Urinary bladder (tissue), 3 donors: ENCODE measurements at regions not wholly inside any gene's neighbourhood (a gene's known extent, or its start where the extent isn't known, plus 50 kb on each side); places are given as distances from the start of the nearest gene placed in this dataset.
"Not testable (repeated sequence)": the region's sequence is repeated elsewhere in the genome, so short reads cannot be mapped to it uniquely, and the experiment has no call there.

Experiments used
- DNase-seq: peaks from one replicate; pipeline ENCODE4 v3.0.0-alpha.2; 2015; ENCODE audit errors: extremely low spot score
- H3K27ac ChIP-seq: one replicate; pipeline ENCODE4 v1.5.1; 2013; ENCODE audit warnings: low read depth, mild to moderate bottlenecking, moderate library complexity
- H3K36me3 ChIP-seq: one replicate; pipeline ENCODE4 v1.6.1; 2013; ENCODE audit warnings: mild to moderate bottlenecking, moderate library complexity; ENCODE audit not compliant: insufficient read depth
- H3K4me1 ChIP-seq: one replicate; pipeline ENCODE4 v1.6.1; 2013; ENCODE audit warnings: mild to moderate bottlenecking, moderate library complexity; ENCODE audit not compliant: insufficient read depth
- H3K4me3 ChIP-seq: one replicate; pipeline ENCODE4 v1.5.1; 2013; ENCODE audit warnings: low read depth, low read length
- WGBS: extraction: QIAGEN DNeasy Blood & Tissue Kit; methylation state at CpG from one replicate; pipeline ENCODE4 v1.1.7; 2013; 5-methylcytosine and 5-hydroxymethylcytosine counted together
- donor health status: healthy with polysubstance abuse.
- donor health status: healthy.

DNA sequence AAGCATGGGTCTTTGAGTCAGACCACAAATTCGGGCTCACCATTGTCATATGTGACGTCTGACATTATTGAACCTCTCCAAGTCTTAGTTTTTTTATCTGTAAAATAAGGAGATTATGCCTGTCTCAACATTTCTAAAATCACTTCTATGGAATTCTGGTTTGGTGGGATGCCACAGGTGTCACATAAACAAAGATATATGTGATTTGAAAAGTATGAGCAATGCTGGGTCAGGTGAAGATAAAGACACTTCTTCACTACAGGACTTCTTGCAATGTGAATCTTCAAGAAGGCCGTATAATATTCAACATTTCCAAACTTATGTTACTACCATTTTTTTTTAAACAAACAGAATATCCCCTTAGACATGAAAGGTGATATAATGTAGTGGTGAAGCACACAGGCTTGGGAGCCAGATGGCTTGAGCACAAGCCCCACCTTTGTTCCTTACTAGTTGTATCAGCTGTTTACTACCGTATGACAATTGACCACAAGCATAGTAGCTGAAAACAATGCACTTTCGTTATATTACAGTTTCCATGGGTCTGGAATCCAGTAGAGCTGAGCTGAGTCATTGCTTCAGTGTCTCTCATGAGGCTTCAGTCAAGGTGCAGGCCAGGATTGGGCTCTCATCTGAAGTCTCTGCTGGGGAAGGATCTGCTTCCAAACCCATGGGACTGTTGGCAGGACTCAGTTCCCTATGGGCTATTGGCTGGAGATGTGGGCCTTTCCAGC, 87.7 kb downstream of the UTP18 start:
- DNase-seq, result no peak
- H3K36me3 ChIP-seq, result no peaks in the 10 kb centered on the region

DNA sequence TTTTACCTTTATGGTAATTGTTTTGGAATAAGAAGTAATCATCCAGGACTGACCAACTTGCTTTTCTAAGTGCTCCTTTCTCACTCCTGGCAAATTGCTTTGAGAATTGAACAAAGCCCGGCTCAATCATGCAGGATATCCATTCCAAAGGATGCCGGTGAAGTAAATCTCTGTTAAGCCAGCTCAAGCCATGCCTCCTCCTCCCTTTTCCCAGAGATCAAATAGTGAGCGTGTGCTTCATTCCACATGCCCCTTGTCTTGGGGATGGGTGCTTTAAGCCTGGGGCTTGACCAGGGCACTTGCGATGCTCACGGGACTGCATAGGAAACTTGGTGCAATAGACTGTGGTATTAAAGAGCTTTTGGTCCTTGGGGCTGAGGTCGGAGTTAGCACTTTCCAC, 90.7 kb downstream of the UTP18 start:
- H3K4me3 ChIP-seq, result no peak overlapping the region
- 68% methylated on average over 6 of the region's 6 CpGs for WGBS
- DNase-seq, result no peak
- H3K4me1 ChIP-seq, result no peaks in the 10 kb centered on the region
- no peak overlapping the region for H3K27ac ChIP-seq
- H3K36me3 ChIP-seq, result no peaks in the 10 kb centered on the region

More for the DNA sequence above, 87.7 kb downstream of the UTP18 start:
- 66% methylated on average over 5 of the region's 5 CpGs for WGBS
- no peak overlapping the region for H3K4me3 ChIP-seq
- H3K27ac ChIP-seq, result no peak overlapping the region
- no peaks in the 10 kb centered on the region for H3K4me1 ChIP-seq

DNA sequence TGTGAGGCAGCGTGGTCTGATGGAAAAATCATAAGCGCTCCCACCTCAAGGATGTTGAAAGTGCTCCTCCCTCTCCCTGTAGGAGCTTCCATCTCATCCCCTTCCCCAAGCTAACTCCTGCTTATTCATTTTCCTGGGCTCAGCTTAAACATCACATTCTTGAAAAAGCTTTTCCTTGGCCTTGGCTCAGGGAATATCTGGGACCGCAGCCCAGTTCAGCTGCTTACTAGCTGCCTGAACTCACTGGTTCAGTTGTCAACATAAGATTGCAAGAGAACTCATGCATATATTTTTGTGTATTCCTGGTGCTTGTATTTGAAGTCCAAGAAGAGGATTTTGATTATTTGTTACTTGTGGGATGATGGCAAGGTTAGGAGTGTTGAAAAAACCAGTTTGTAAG, 91.5 kb downstream of the UTP18 start:
- Histone ChIP-seq H3K4me3 (no peak overlapping the region), H3K36me3 (no peaks in the 10 kb centered on the region), H3K27ac (no peak overlapping the region), H3K4me1 (no peaks in the 10 kb centered on the region)
- peak; percentile 55 for DNase-seq
- WGBS, result 24% methylated on average over 3 of the region's 3 CpGs

DNA sequence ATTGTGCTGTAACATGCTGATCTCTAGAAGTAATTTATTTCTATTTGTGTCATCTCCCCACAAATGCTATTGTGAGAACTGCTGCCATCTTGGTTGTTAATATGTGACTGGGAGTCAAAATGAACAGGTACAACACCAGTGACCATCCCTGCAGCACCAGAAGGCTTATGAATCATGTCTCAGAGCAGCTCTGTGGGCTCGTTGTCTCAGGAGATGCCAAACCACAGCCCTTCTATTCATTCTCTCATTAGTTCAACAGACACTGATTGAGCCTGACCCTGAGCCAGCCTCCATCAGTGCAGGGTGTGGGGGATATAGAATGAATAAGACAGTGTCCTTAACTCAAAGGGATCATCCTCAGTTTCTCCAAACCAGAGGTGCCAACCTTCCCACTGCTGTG, 92.5 kb downstream of the UTP18 start:
- DNase-seq, result no peak
- Histone ChIP-seq H3K4me3 (no peak overlapping the region), H3K4me1 (no peaks in the 10 kb centered on the region), H3K36me3 (no peaks in the 10 kb centered on the region), H3K27ac (no peak overlapping the region)
- 62% methylated on average over 1 of the region's 1 CpG for whole genome bisulfite sequencing

DNA sequence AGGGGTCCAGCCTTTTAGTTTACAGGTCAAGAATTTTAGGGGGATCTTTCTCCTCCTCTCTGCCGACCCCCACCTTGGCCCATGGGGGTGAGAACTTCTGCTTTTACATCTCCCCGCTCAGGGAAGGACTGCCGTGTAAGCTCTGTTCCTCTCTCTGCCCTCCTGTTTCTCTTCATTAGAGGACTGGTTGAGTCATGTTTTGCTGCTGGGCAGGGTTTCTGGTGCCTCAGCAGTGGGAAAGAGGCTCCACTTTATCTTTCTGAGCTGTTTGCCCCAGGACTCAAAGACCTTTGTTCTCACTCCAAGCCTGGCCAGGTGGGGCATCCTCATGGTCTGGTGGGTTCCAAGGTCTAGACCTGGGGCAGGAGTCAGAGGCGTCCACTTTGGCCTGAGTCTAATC, 93.0 kb downstream of the UTP18 start:
- no peaks in the 10 kb centered on the region for H3K36me3 ChIP-seq
- no peaks in the 10 kb centered on the region for H3K4me1 ChIP-seq
- H3K4me3 ChIP-seq, result no peak overlapping the region
- no peak overlapping the region for H3K27ac ChIP-seq
- 79% methylated on average over 4 of the region's 4 CpGs for WGBS
- DNase-seq, result no peak

DNA sequence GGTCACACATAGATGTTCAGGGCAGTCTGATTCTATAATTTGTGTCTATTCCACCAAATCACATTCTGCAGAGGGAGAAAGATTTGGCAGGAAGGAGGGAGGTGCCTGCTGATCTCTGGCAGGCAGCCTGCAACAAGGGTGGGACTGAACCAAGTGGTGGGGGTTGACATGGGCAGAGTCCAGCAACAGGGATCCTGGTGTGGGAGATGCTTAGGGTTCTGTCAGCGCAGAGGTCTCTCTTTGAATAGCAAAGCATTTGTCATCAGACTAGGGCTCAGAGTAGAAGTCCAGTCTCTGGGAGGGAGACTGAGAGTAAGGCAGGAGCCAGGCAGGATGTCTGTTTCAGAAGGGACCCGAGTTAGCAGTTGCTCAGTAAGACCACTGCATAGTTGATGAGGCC, 94.6 kb downstream of the UTP18 start:
- Histone ChIP-seq H3K36me3 (no peaks in the 10 kb centered on the region), H3K27ac (no peak overlapping the region), H3K4me1 (no peaks in the 10 kb centered on the region), H3K4me3 (no peak overlapping the region)
- WGBS, result 57% methylated on average over 2 of the region's 2 CpGs
- DNase-seq, result no peak

DNA sequence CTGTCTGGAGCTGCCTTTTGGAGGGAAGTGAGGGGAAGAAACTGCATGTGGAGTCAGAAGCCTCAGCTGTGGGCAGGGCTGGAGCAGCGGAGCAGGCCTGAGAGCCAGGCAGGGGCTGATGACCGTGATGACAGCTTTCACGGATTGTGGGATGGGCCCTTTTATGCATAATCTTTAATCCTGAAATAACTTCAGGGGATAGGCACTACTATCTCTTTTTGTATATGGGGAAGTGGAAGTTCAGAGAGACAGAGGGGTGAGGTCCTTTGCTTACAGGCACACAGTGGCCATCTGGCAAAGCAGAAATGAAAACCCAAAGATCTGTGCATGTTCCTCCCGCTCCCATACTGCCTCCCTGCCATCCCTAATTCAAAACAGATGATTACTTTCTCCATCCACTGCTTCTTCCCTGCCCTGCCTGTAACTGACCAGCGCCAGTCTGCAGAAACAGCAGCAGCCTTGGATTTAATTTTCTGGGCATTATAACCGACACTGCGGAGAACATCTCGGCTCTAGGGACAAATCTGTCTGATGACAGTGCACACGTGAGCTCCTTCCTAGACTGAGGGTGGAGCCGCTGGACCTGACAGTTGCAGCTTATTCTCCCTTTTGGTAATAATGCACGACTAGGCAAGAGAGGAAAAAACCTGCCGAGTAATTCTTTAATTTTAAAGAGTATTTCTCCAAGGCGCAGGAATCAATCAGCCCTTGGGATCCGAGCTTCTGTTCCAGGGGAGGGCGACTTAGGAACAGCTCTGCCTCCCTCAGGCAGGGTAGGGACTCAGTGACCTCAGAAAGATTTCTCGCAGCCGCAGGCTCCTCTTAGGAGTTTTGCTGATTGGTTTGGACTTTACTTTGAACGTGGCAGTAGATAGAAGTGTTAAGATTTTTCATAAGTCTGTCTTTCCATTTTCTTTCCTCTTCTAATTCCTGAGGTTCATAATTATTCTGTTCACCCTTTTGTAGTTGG, 95.4 kb downstream of the UTP18 start:
- WGBS, result 67% methylated on average over 18 of the region's 18 CpGs
- Histone ChIP-seq H3K4me1 (no peaks in the 10 kb centered on the region), H3K36me3 (no peaks in the 10 kb centered on the region), H3K4me3 (no peak overlapping the region), H3K27ac (no peak overlapping the region)
- DNase-seq, result no peak

DNA sequence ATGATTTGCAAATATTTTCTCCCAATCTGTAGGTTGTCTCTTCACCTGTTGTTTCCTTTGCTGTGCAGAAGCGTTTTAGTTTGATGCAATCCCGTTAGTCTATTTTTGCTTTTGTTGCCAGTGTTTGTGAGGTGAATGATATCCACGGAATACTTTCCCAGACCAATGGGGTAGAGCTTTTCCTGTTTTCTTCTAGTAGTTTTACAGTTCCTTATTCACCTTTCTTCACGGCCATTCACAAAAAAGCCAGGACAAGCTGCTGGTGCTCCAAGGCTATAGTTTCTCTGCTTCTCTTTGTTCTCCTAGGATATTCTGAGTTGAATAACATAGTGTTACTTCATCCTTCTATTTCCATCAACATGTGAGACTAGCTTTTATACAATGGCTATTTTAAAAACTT, 98.7 kb downstream of the UTP18 start:
- 94% methylated on average over 4 of the region's 4 CpGs for WGBS
- H3K36me3 ChIP-seq, result no peaks in the 10 kb centered on the region
- no peak overlapping the region for H3K4me3 ChIP-seq
- H3K4me1 ChIP-seq, result no peaks in the 10 kb centered on the region
- no peak overlapping the region for H3K27ac ChIP-seq
- no peak for DNase-seq

DNA sequence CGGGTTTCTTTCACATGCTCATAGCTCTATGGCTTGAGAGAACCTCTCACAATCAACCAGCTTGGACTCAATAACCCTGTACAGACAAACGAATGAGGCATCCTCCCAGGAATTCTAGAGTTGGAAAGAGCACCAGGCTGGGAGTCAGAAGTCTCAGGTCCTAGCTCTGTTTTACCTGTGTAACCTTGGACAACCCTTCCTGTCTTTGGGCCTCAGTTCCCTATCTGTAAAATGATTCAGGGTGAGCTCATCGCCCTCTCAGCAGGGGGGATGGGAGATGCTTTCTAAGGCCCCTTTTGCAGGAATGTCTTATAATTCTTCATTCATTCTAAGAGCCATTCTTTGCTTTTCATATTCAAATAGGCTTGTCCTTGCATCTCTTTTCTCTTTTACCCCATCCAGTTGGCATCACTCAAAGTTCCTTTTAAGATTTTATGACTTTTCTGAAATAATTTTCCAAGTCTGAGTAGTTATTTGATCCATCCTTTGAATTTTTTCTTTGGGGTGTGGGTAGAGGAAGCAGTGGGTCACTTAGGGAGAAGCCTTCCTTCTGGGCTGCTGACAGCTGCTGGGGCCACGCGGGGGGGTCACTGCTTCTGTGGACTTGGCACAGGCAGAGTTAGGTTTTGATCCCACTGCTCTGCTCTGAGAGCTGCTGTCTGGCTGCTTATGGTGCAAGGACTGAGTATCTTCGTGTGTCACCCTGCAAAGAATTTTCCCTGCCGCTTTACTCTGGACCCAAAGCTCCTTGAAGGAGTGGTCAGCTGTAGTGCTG, 102.7 kb downstream of the UTP18 start:
- Histone ChIP-seq H3K4me1 (no peaks in the 10 kb centered on the region), H3K4me3 (no peak overlapping the region), H3K27ac (no peak overlapping the region), H3K36me3 (no peaks in the 10 kb centered on the region)
- 36% methylated on average over 7 of the region's 7 CpGs for WGBS
- DNase-seq, result no peak

DNA sequence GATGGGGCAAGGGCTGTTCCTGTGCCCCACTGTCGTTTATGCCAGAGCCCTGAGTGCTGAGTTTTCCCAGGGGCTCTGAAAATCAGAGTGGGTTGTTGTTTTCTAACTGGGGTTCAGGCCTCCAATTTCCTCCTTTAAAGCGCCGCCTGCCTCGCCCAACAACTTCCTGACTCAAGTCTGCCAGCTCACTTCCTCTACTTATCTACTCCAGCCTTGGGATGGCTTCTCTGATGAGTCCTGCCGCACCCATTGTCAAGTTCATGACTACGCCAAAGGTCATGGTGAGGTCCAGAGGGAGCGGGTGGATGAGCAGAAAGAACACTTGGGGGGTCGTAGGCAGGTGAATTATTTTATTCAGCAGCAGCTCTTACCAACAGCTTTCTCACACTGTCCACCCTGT, 104.7 kb downstream of the UTP18 start:
- Histone ChIP-seq H3K4me3 (no peak overlapping the region), H3K27ac (no peak overlapping the region), H3K36me3 (no peaks in the 10 kb centered on the region), H3K4me1 (no peaks in the 10 kb centered on the region)
- WGBS, result 68% methylated on average over 8 of the region's 8 CpGs
- DNase-seq, result no peak

DNA sequence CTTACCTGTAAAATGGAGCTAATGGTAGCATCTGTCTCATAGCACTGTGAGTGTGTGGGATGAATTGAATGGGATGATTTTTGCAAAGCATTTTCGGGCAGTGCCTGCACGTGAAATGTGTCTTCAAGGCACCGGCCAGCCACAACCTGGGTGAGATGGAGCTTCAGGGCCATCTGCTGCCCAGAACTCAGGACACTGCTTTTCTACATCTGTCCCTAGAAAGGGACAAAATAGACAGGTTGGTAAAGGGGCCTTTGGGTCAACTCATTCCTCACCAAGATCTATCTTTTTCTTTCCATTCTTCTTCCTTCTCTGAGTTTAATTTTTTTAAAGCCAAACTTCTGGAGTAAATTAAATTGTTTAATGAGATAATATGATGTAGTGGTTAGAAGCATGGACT, 106.5 kb downstream of the UTP18 start:
- WGBS, result 85% methylated on average over 3 of the region's 3 CpGs
- Histone ChIP-seq H3K27ac (no peak overlapping the region), H3K36me3 (no peaks in the 10 kb centered on the region), H3K4me3 (no peak overlapping the region), H3K4me1 (no peaks in the 10 kb centered on the region)
- DNase-seq, result no peak

DNA sequence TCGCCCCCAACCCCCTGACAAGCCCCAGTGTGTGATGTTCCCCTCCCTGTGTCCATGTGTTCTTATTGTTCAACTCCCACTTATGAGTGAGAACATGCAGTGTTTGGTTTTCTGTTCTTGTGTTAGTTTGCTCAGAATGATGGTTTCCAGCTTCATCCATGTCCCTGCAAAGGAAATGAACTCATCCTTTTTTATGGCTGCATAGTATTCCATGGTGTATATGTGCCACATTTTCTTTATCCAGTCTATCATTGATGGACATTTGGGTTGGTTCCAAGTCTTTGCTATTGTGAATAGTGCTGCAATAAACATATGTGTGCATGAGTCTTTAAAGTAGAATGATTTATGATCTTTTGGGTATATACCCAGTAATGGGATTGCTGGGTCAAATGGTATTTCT, 107.5 kb downstream of the UTP18 start:
- not testable (repeated sequence) for H3K36me3 ChIP-seq, DNase-seq, H3K27ac ChIP-seq, H3K4me1 ChIP-seq, H3K4me3 ChIP-seq
- 74% methylated on average over 1 of the region's 1 CpG for WGBS

DNA sequence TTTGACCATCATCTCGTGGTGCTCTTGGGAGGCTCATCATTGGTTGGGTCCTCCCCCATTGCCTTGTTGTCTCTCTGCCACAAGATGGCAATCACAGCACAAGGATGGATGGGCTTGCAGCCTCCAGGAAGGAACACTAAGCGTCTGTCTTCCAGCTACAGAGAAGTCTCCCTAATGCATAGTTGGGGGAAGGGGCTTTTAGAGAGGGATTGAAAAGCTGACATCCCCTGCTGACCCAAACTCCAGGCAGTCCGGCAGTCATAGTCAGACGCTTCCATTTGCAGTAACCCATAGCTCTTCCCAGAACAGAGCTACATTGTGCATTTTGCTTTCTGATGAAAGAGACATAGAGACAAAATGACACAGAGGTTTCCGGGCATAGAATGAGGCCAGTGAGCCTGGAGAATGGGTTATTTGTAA, 111.4 kb downstream of the UTP18 start:
- Histone ChIP-seq H3K4me1 (no peaks in the 10 kb centered on the region), H3K4me3 (no peak overlapping the region), H3K27ac (no peak overlapping the region), H3K36me3 (no peaks in the 10 kb centered on the region)
- WGBS, result 33% methylated on average over 5 of the region's 5 CpGs
- peak; percentile 47 for DNase-seq
